Hepatocyte (in vitro differentiated cells): ENCODE measurements at regions not wholly inside any gene's neighbourhood (a gene's known extent, or its start where the extent isn't known, plus 50 kb on each side); places are given as distances from the start of the nearest gene placed in this dataset.

ENCODE experiments used
- CTCF ChIP-seq: fragments of 200-600 bp; sonication (generic); IDR thresholded peaks from 2 replicates; pipeline ENCODE4 v1.5.1; 2016; ENCODE audit warnings: antibody characterized with exemption, mild to moderate bottlenecking; ENCODE audit not compliant: poor library complexity
- EZH2 ChIP-seq: fragments of 200-600 bp; sonication (generic); IDR thresholded peaks from 2 replicates; pipeline ENCODE4 v1.6.1; 2016; ENCODE audit warnings: antibody characterized with exemption, mild to moderate bottlenecking, borderline replicate concordance
- EZH2phosphoT487 ChIP-seq: fragments of 200-600 bp; sonication (generic); IDR thresholded peaks from one replicate; pipeline ENCODE4 v1.6.1; 2018; ENCODE audit warnings: antibody characterized with exemption, mild to moderate bottlenecking, low read depth, moderate library complexity; ENCODE audit not compliant: unreplicated experiment, severe bottlenecking

DNA sequence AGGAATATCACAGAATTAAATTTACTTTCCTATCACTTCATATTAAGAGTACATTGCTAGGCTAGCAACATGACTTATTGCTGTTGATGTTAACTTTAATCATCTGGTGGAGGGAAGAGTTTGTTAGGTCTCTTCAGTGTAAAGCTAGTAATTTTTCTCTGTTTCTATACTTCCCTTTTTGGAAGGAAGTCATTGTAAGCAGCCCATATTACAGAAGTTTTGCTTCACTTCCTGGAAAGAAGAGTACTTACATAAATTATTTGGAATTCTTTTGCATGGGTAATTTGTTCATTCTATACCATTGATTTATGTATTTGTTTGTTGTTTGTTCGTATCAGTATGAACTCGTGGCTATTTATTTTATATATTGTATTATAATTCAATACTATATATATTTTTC is 405.2 kb downstream of the RFPL4B start:
- TF ChIP-seq CTCF (no peak), EZH2 (no peak), EZH2phosphoT487 (no peak)
